Dermis microvascular lymphatic vessel endothelial cell (primary cell): ENCODE measurements at regions not wholly inside any gene's neighbourhood (a gene's known extent, or its start where the extent isn't known, plus 50 kb on each side); places are given as distances from the start of the nearest gene placed in this dataset.

Source experiments
- DNase-seq, 2 donors: peaks; one replicate each; pipeline versions ENCODE4 v3.0.0 to v3.0.0-alpha.2; 2010; ENCODE audit warnings: low read depth in 2 of 2

DNA sequence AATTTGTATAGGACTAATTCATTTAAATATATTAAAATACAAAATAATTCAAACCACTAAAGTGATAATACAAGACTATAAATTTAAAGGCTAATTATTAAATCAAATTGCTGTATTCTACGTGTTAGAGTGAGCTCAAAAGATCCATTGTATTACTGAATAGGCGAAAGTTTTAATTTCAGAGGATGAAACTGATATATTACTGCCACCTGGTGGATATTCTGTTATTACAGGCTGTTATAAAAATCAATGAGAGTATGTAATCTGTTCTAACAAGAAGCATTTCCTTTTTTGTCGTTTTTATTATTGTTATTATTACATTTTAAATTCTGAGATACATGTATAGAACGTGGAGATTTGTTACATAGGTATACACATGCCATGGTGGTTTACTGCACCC, 1239.6 kb upstream of the USP9Y start:
- DNase-seq = peak in 1 of 2 donors; percentile 1

DNA sequence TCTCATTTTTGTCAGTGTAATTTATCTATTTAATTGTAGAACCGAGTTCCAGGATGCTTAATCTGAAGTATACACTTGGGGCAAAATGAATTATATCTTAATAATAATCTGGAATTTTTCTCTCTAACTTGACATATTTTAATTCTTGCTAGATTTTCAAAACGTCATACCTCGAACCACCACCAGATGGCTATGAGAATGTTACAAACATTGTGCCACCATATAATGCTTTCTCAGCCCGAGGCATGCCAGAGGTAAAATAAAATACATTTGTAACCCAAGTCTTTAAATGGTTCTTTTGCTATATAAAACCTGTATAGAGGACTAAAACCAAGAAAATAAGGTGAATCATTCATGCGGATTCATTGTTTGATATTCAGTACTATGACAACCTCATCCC, 1234.3 kb upstream of the USP9Y start:
- peak in 1 of 2 donors; percentile 0 for DNase-seq
